ENCODE measurements at regions not wholly inside any gene's neighbourhood (a gene's known extent, or its start where the extent isn't known, plus 50 kb on each side); places are given as distances from the start of the nearest gene placed in this dataset.

- DNase-seq (ENCODE audit: low spot score), result no peak
These were observed 228.1 kb upstream of the STEAP1 start for GRCh38 chr7:89926194-89926593.

- no peak for DNase-seq (ENCODE audit: low spot score)
These were observed 227.6 kb upstream of the STEAP1 start for GRCh38 chr7:89926701-89927100.

GRCh38 chr7:89927762-89928161, 226.5 kb upstream of the STEAP1 start:
- no peak for DNase-seq (ENCODE audit: low spot score)

GRCh38 chr7:89928451-89928850, 225.8 kb upstream of the STEAP1 start:
- DNase-seq (ENCODE audit: low spot score), result no peak

- no peak for DNase-seq (ENCODE audit: low spot score)
These were observed 220.2 kb upstream of the STEAP1 start for GRCh38 chr7:89934101-89934500.

GRCh38 chr7:89943525-89944050, 210.7 kb upstream of the STEAP1 start:
- DNase-seq (ENCODE audit: low spot score), result no peak

- DNase-seq (ENCODE audit: low spot score), result no peak
These were observed 195.7 kb upstream of the STEAP1 start for GRCh38 chr7:89958525-89959068.

GRCh38 chr7:89966067-89966664, 188.1 kb upstream of the STEAP1 start:
- DNase-seq (ENCODE audit: low spot score), result no peak

- no peak for DNase-seq (ENCODE audit: low spot score)
These were observed 178.7 kb upstream of the STEAP1 start for GRCh38 chr7:89975577-89975976.

- no peak for DNase-seq (ENCODE audit: low spot score)
These were observed 166.6 kb upstream of the STEAP1 start for GRCh38 chr7:89987665-89988064.

GRCh38 chr7:89988074-89988473, 166.2 kb upstream of the STEAP1 start:
- no peak for DNase-seq (ENCODE audit: low spot score)

- DNase-seq (ENCODE audit: low spot score), result no peak
These were observed 164.8 kb upstream of the STEAP1 start for GRCh38 chr7:89989454-89989853.

GRCh38 chr7:89994483-89994882, 159.8 kb upstream of the STEAP1 start:
- no peak for DNase-seq (ENCODE audit: low spot score)

- no peak for DNase-seq (ENCODE audit: low spot score)
These were observed 155.7 kb upstream of the STEAP1 start for GRCh38 chr7:89998554-89998953.

GRCh38 chr7:90005836-90006235, 148.4 kb upstream of the STEAP1 start:
- DNase-seq (ENCODE audit: low spot score), result no peak

- DNase-seq (ENCODE audit: low spot score), result no peak
These were observed 147.1 kb upstream of the STEAP1 start for GRCh38 chr7:90007001-90007654.

- DNase-seq (ENCODE audit: low spot score), result no peak
These were observed 146.4 kb upstream of the STEAP1 start for GRCh38 chr7:90007831-90008230.

GRCh38 chr7:90022213-90022612, 132.1 kb upstream of the STEAP1 start:
- no peak for DNase-seq (ENCODE audit: low spot score)

GRCh38 chr7:90025771-90026170, 128.5 kb upstream of the STEAP1 start:
- DNase-seq (ENCODE audit: low spot score), result no peak

GRCh38 chr7:90033850-90034249, 120.4 kb upstream of the STEAP1 start:
- DNase-seq (ENCODE audit: low spot score), result no peak

GRCh38 chr7:90053094-90053493, 101.2 kb upstream of the STEAP1 start:
- no peak for DNase-seq (ENCODE audit: low spot score)

- DNase-seq (ENCODE audit: low spot score), result no peak
These were observed 93.2 kb upstream of the STEAP1 start for GRCh38 chr7:90061077-90061476.

GRCh38 chr7:90064370-90064769, 89.9 kb upstream of the STEAP1 start:
- DNase-seq (ENCODE audit: low spot score), result no peak

GRCh38 chr7:90067171-90067570, 87.1 kb upstream of the STEAP1 start:
- no peak for DNase-seq (ENCODE audit: low spot score)
